ENCODE measurements at regions not wholly inside any gene's neighbourhood (a gene's known extent, or its start where the extent isn't known, plus 50 kb on each side); places are given as distances from the start of the nearest gene placed in this dataset.

- TF ChIP-seq CTCF (IDR thresholded peaks at IDR 0.05) (no peak), POLR2AphosphoS5 (IDR thresholded peaks at IDR 0.05) (no peak), EP300 (IDR thresholded peaks at IDR 0.05) (no peak)
Measured at GRCh38 chr3:154658000-154658399, 228.0 kb upstream of the GPR149 start.
